Fibroblast of lung (primary cell): ENCODE measurements at regions not wholly inside any gene's neighbourhood (a gene's known extent, or its start where the extent isn't known, plus 50 kb on each side); places are given as distances from the start of the nearest gene placed in this dataset.

ENCODE experiments used
- DNase-seq, 2 donors: peaks; one replicate each; pipeline versions ENCODE4 v3.0.0 to v3.0.0-alpha.2; 2010; ENCODE audit warnings: low read depth in 2 of 2
- H2AFZ ChIP-seq: 2 replicates; pipeline ENCODE4 v1.5.1; 2012; ENCODE audit warnings: low read length, control low read depth, inconsistent platforms
- H3K27ac ChIP-seq: 2 replicates; pipeline ENCODE4 v1.5.1; 2011; ENCODE audit warnings: low read length, control low read depth; ENCODE audit not compliant: insufficient read depth
- H3K27me3 ChIP-seq: 2 replicates; pipeline ENCODE4 v1.5.1; 2011; ENCODE audit warnings: mild to moderate bottlenecking, low read length; ENCODE audit not compliant: control insufficient read depth, insufficient read depth
- H3K36me3 ChIP-seq: 2 replicates; pipeline ENCODE4 v1.5.1; 2011; ENCODE audit warnings: low read length; ENCODE audit not compliant: control insufficient read depth, insufficient read depth
- H3K4me1 ChIP-seq: 2 replicates; pipeline ENCODE4 v1.5.1; 2011; ENCODE audit warnings: low read length; ENCODE audit not compliant: control insufficient read depth, insufficient read depth; ENCODE audit errors: extremely low read depth
- H3K4me2 ChIP-seq: 2 replicates; pipeline ENCODE4 v1.5.1; 2011; ENCODE audit warnings: low read length, control low read depth; ENCODE audit not compliant: insufficient read depth; ENCODE audit errors: extremely low read depth
- H3K4me3 ChIP-seq, 4 experiments: fragments of 200-600 bp in 1 of 4; sonication (generic) in 1 of 4; replicated peaks in 1 of 4; 2 replicates each; pipeline ENCODE4 v1.5.1; 2011 to 2016; ENCODE audit warnings: low read length in 4 of 4, low read depth in 3 of 4, mild to moderate bottlenecking in 3 of 4, control low read depth in 2 of 4, inconsistent platforms in 1 of 4, mixed read lengths in 1 of 4; ENCODE audit not compliant: insufficient read depth in 1 of 4; ENCODE audit errors: control extremely low read depth in 1 of 4
- H3K79me2 ChIP-seq: 2 replicates; pipeline ENCODE4 v1.5.1; 2012; ENCODE audit warnings: mild to moderate bottlenecking, low read length, inconsistent platforms; ENCODE audit not compliant: control insufficient read depth, insufficient read depth
- H3K9ac ChIP-seq: 2 replicates; pipeline ENCODE4 v1.5.1; 2011; ENCODE audit warnings: mild to moderate bottlenecking, low read length, control low read depth; ENCODE audit not compliant: insufficient read depth
- H3K9me3 ChIP-seq: 2 replicates; pipeline ENCODE4 v1.5.1; 2012; ENCODE audit warnings: low read depth, low read length; ENCODE audit not compliant: control insufficient read depth, insufficient read depth
- H4K20me1 ChIP-seq: 2 replicates; pipeline ENCODE4 v1.5.1; 2011; ENCODE audit warnings: low read length; ENCODE audit not compliant: control insufficient read depth, insufficient read depth; ENCODE audit errors: extremely low read depth
- CTCF ChIP-seq, 2 donors: IDR thresholded peaks in 1 of 2; conservative IDR thresholded peaks in 1 of 2; 1 replicate in 1 of 2; 2 replicates in 1 of 2; pipeline ENCODE4 v1.5.1; 2011 to 2012; ENCODE audit warnings: low read length in 2 of 2, control low read depth in 1 of 2, inconsistent platforms in 1 of 2, low read depth in 1 of 2, mild to moderate bottlenecking in 1 of 2
- EZH2 ChIP-seq: IDR thresholded peaks from 2 replicates; pipeline ENCODE4 v1.5.1; 2012; ENCODE audit warnings: low read length, control low read depth, mild to moderate bottlenecking; ENCODE audit errors: missing control alignments

- Histone ChIP-seq H3K9me3 (no peaks in the 10 kb centered on the region), H3K79me2 (no peaks in the 10 kb centered on the region), H3K27me3 (no peaks in the 10 kb centered on the region), H3K27ac (no peak overlapping the region), H3K36me3 (no peaks in the 10 kb centered on the region), H4K20me1 (no peaks in the 10 kb centered on the region), H3K4me2 (no peak overlapping the region), H3K4me3 (no peak overlapping the region), H3K9ac (no peak overlapping the region), H2AFZ (no peak overlapping the region), H3K4me1 (no peaks in the 10 kb centered on the region)
- no peak for TF ChIP-seq EZH2
- no peak for TF ChIP-seq CTCF (conservative IDR thresholded peaks at IDR 0.05 in 1 of 2, IDR thresholded peaks at IDR 0.05 in 1 of 2; ENCODE audit: low read depth in 1 of 2, low read length in 2 of 2)
- no peak for DNase-seq
Measured at GRCh38 chr14:81829447-81829846, 295.8 kb upstream of the SEL1L start.

GRCh38 chr14:81831128-81831820 is 297.6 kb upstream of the SEL1L start:
- no peak for TF ChIP-seq EZH2
- Histone ChIP-seq H3K27ac (no peak overlapping the region), H3K79me2 (no peaks in the 10 kb centered on the region), H3K9me3 (no peaks in the 10 kb centered on the region), H3K4me2 (no peak overlapping the region), H3K4me3 (no peak overlapping the region), H3K4me1 (no peaks in the 10 kb centered on the region), H3K27me3 (no peaks in the 10 kb centered on the region), H4K20me1 (no peaks in the 10 kb centered on the region), H3K36me3 (no peaks in the 10 kb centered on the region), H3K9ac (no peak overlapping the region), H2AFZ (no peak overlapping the region)
- no peak for DNase-seq

- H3K4me3 ChIP-seq, result no peak overlapping the region
- H2AFZ ChIP-seq, result no peak overlapping the region
- H3K9me3 ChIP-seq, result no peaks in the 10 kb centered on the region
- no peak for TF ChIP-seq EZH2
- no peak for TF ChIP-seq CTCF (conservative IDR thresholded peaks at IDR 0.05 in 1 of 2, IDR thresholded peaks at IDR 0.05 in 1 of 2; ENCODE audit: low read depth in 1 of 2, low read length in 2 of 2)
- no peaks in the 10 kb centered on the region for H3K4me1 ChIP-seq
- H3K27me3 ChIP-seq, result no peaks in the 10 kb centered on the region
- no peak overlapping the region for H3K9ac ChIP-seq
- no peaks in the 10 kb centered on the region for H3K79me2 ChIP-seq
- no peaks in the 10 kb centered on the region for H4K20me1 ChIP-seq
- no peak for DNase-seq
- H3K27ac ChIP-seq, result no peak overlapping the region
- no peaks in the 10 kb centered on the region for H3K36me3 ChIP-seq
- H3K4me2 ChIP-seq, result no peak overlapping the region
Measured at GRCh38 chr14:81834308-81834707, 300.7 kb upstream of the SEL1L start.
